Mucosa of stomach (tissue), 1 donor: ENCODE measurements at regions not wholly inside any gene's neighbourhood (a gene's known extent, or its start where the extent isn't known, plus 50 kb on each side); places are given as distances from the start of the nearest gene placed in this dataset.

Source experiments
- H3K27me3 ChIP-seq: one replicate; pipeline ENCODE4 v1.7.0; 2013; ENCODE audit warnings: mild to moderate bottlenecking, low read length; ENCODE audit not compliant: control insufficient read depth, insufficient read depth
- H3K36me3 ChIP-seq: one replicate; pipeline ENCODE4 v1.7.0; 2013; ENCODE audit warnings: low read length; ENCODE audit not compliant: control insufficient read depth, insufficient read depth
- H3K4me1 ChIP-seq: one replicate; pipeline ENCODE4 v1.7.0; 2013; ENCODE audit warnings: mild to moderate bottlenecking, low read length; ENCODE audit not compliant: control insufficient read depth, insufficient read depth
- H3K4me3 ChIP-seq: one replicate; pipeline ENCODE4 v1.7.0; 2013; ENCODE audit warnings: low read length
- H3K9ac ChIP-seq: one replicate; pipeline ENCODE4 v1.7.0; 2013; ENCODE audit warnings: mild to moderate bottlenecking, low read length, moderate library complexity
- H3K9me3 ChIP-seq: one replicate; pipeline ENCODE4 v1.7.0; 2013; ENCODE audit warnings: mild to moderate bottlenecking, low read length, moderate library complexity; ENCODE audit not compliant: control insufficient read depth
- donor health status: Pancreatic carcinoma.

- Histone ChIP-seq H3K27me3 (no peaks in the 10 kb centered on the region), H3K9ac (no peak overlapping the region), H3K4me3 (no peak overlapping the region), H3K9me3 (no peaks in the 10 kb centered on the region), H3K36me3 (no peaks in the 10 kb centered on the region), H3K4me1 (no peaks in the 10 kb centered on the region)
These were observed 74.0 kb upstream of the THY1 start for GRCh38 chr11:119496997-119497396.

GRCh38 chr11:119496469-119496868 is 73.5 kb upstream of the THY1 start:
- Histone ChIP-seq H3K36me3 (no peaks in the 10 kb centered on the region), H3K4me3 (no peak overlapping the region), H3K9me3 (no peaks in the 10 kb centered on the region), H3K9ac (no peak overlapping the region), H3K27me3 (no peaks in the 10 kb centered on the region), H3K4me1 (no peaks in the 10 kb centered on the region)

- H3K9ac ChIP-seq, result no peak overlapping the region
- no peak overlapping the region for H3K4me3 ChIP-seq
- no peaks in the 10 kb centered on the region for H3K27me3 ChIP-seq
- no peaks in the 10 kb centered on the region for H3K9me3 ChIP-seq
- no peaks in the 10 kb centered on the region for H3K4me1 ChIP-seq
- no peaks in the 10 kb centered on the region for H3K36me3 ChIP-seq
These were observed 70.7 kb upstream of the THY1 start for GRCh38 chr11:119493712-119494111.

DNA sequence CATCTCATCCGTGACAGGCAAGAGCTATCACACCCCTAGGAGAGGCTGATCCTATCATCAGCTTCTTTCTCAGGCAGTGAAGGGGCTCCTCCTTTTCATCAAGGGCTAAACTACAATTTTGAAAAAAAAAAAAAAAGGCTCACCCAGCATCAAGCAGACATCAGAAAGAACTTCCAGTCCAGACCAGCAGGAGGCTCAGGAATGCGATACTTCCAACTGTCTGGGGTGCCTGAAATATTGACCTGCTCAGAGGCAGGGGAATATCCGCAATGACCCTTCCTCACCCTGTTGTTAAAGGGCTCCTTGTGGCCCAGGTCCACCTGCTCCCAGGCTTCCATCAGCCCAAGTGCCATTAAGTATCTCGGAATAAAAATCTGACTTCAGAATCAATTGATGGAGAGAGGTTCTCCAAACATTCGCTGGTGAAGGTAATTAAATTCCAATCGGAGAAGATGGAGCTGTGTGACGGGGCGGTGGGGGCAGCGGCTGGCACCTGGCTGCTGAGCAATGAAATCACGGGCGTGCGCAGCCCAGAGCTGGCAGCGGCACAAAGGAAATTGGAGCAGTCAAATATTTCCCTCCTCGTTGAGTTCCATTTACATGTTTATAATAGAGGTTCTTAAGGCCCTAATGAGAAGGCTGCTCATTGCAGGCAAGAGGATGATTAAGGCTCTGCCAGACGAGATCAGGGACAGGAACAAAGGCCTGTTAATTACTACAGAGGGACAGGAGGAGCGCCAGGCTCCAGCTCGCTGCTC is 69.0 kb upstream of the THY1 start:
- Histone ChIP-seq H3K4me1 (no peaks in the 10 kb centered on the region), H3K9me3 (no peaks in the 10 kb centered on the region), H3K36me3 (no peaks in the 10 kb centered on the region), H3K27me3 (no peaks in the 10 kb centered on the region), H3K9ac (no peak overlapping the region), H3K4me3 (no peak overlapping the region)

- no peaks in the 10 kb centered on the region for H3K36me3 ChIP-seq
- H3K9me3 ChIP-seq, result no peaks in the 10 kb centered on the region
- no peak overlapping the region for H3K4me3 ChIP-seq
- no peaks in the 10 kb centered on the region for H3K4me1 ChIP-seq
- no peaks in the 10 kb centered on the region for H3K27me3 ChIP-seq
- no peak overlapping the region for H3K9ac ChIP-seq
These were observed 67.5 kb upstream of the THY1 start for GRCh38 chr11:119490253-119491006.

- H3K36me3 ChIP-seq, result no peaks in the 10 kb centered on the region
- H3K4me1 ChIP-seq, result no peaks in the 10 kb centered on the region
- no peaks in the 10 kb centered on the region for H3K9me3 ChIP-seq
- no peaks in the 10 kb centered on the region for H3K27me3 ChIP-seq
- H3K4me3 ChIP-seq, result no peak overlapping the region
- no peak overlapping the region for H3K9ac ChIP-seq
These were observed 66.1 kb upstream of the THY1 start for GRCh38 chr11:119489087-119489486.

GRCh38 chr11:119488256-119488995 is 65.5 kb upstream of the THY1 start:
- Histone ChIP-seq H3K4me3 (no peak overlapping the region), H3K9ac (no peak overlapping the region), H3K4me1 (no peaks in the 10 kb centered on the region), H3K27me3 (no peaks in the 10 kb centered on the region), H3K9me3 (no peaks in the 10 kb centered on the region), H3K36me3 (no peaks in the 10 kb centered on the region)

- Histone ChIP-seq H3K4me1 (peaks cover under 1% of the 10 kb centered on the region), H3K36me3 (no peaks in the 10 kb centered on the region), H3K27me3 (peaks cover 12% of the 10 kb centered on the region), H3K4me3 (no peak overlapping the region), H3K9me3 (no peaks in the 10 kb centered on the region), H3K9ac (no peak overlapping the region)
These were observed 63.8 kb upstream of the THY1 start for GRCh38 chr11:119486691-119487259.

- Histone ChIP-seq H3K4me3 (no peak overlapping the region), H3K4me1 (peaks cover 8% of the 10 kb centered on the region), H3K9me3 (no peaks in the 10 kb centered on the region), H3K9ac (no peak overlapping the region), H3K27me3 (peaks cover 12% of the 10 kb centered on the region), H3K36me3 (no peaks in the 10 kb centered on the region)
These were observed 63.0 kb upstream of the THY1 start for GRCh38 chr11:119486016-119486415.

DNA sequence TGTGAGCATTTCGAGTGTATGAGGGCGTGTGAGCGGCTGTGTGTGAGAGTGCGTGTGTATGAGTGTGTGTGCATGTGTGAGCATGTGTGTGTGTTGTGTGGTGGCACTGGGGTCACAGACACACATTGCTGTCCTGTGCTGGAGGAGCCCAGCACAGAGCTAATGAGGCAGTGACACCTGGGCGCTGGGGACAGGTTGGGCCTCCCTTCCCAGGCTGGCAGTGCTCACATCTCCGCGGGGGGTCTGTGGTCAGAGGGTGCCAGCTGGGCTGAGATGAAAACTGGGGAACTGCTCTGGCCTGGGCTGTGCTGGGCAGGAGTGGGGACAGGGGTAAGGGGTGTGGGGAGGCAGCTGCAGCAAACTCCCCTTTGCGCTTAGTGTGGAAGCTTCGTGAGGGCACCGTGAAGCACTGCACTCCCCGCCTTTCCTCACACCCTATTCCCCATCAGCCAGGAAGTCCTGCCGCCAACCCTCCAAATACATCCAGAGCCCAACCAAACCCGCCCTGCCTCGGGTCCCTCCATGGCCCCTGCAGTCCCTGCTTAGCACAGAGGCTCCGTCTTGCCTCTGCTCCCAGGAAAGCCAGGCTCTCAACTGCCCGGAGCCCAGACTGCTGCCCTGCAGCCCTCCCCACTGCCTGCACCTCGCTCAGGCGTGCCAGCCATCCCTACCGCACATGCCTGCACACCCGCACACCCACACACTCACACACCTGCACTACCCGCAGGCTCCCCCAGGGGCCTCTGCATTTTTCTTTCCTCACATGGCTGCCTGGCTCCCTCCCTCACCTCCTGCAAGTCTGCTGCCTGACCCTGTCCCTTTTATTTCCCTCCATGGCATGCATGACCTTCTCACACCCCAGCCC is 62.0 kb upstream of the THY1 start:
- H3K4me3 ChIP-seq, result no peak overlapping the region
- no peaks in the 10 kb centered on the region for H3K9me3 ChIP-seq
- no peak overlapping the region for H3K9ac ChIP-seq
- peaks cover 17% of the 10 kb centered on the region for H3K4me1 ChIP-seq
- H3K36me3 ChIP-seq, result no peaks in the 10 kb centered on the region
- H3K27me3 ChIP-seq, result peaks cover 12% of the 10 kb centered on the region

GRCh38 chr11:119483881-119484371 is 61.0 kb upstream of the THY1 start:
- peaks cover 12% of the 10 kb centered on the region for H3K27me3 ChIP-seq
- H3K9me3 ChIP-seq, result no peaks in the 10 kb centered on the region
- no peak overlapping the region for H3K4me3 ChIP-seq
- H3K9ac ChIP-seq, result no peak overlapping the region
- no peaks in the 10 kb centered on the region for H3K36me3 ChIP-seq
- H3K4me1 ChIP-seq, result peaks cover 17% of the 10 kb centered on the region
